NT2/D1 (cell line): ENCODE measurements at regions not wholly inside any gene's neighbourhood (a gene's known extent, or its start where the extent isn't known, plus 50 kb on each side); places are given as distances from the start of the nearest gene placed in this dataset.

Experiments
- YY1 ChIP-seq: IDR thresholded peaks from 2 replicates; pipeline ENCODE4 v1.6.1; 2011; ENCODE audit not compliant: insufficient read length, insufficient read depth
- ZNF274 ChIP-seq: IDR thresholded peaks from 2 replicates; pipeline ENCODE4 v1.6.1; 2011; ENCODE audit warnings: mild to moderate bottlenecking, low read depth, low read length

- TF ChIP-seq ZNF274 (no peak), YY1 (no peak)
Measured at GRCh38 chr3:30547716-30548115, 58.7 kb upstream of the TGFBR2 start.
